Smooth muscle cell (in vitro differentiated cells): ENCODE measurements at regions not wholly inside any gene's neighbourhood (a gene's known extent, or its start where the extent isn't known, plus 50 kb on each side); places are given as distances from the start of the nearest gene placed in this dataset. TPM values are rescaled to one million over a fixed set of nuclear protein-coding genes. Genes with fewer than 3 reads are reported as not detected.

Experiments used
- DNase-seq: peaks from one replicate; lab custom pipeline; 2025; ENCODE audit not compliant: unreplicated experiment; lab: John Stamatoyannopoulos, UW
- H2AFZ ChIP-seq: fragments of 200-600 bp; sonication (generic); 2 replicates; pipeline ENCODE4 v1.6.0; 2016; ENCODE audit warnings: antibody characterized with exemption, low read depth, mild to moderate bottlenecking
- H3F3A ChIP-seq: fragments of 200-600 bp; sonication (generic); 2 replicates; pipeline ENCODE4 v1.6.0; 2017; ENCODE audit warnings: antibody characterized with exemption, low read depth
- H3K27ac ChIP-seq: fragments of 200-600 bp; sonication (generic); 2 replicates; pipeline ENCODE4 v1.5.1; 2016; ENCODE audit warnings: low read depth, mild to moderate bottlenecking
- H3K27me3 ChIP-seq: fragments of 200-600 bp; sonication (generic); 2 replicates; pipeline ENCODE4 v1.6.1; 2016; ENCODE audit warnings: low read depth, mild to moderate bottlenecking
- H3K36me3 ChIP-seq: fragments of 200-600 bp; sonication (generic); 2 replicates; pipeline ENCODE4 v1.5.1; 2016; ENCODE audit warnings: low read depth
- H3K4me1 ChIP-seq: fragments of 200-600 bp; sonication (generic); 2 replicates; pipeline ENCODE4 v1.5.1; 2016; ENCODE audit warnings: low read depth
- H3K4me2 ChIP-seq: fragments of 200-600 bp; sonication (generic); 2 replicates; pipeline ENCODE4 v1.6.0; 2016; ENCODE audit warnings: mild to moderate bottlenecking
- H3K4me3 ChIP-seq: fragments of 200-600 bp; sonication (generic); 2 replicates; pipeline ENCODE4 v1.5.1; 2016; ENCODE audit warnings: mild to moderate bottlenecking
- H3K79me2 ChIP-seq: fragments of 200-600 bp; sonication (generic); 2 replicates; pipeline ENCODE4 v1.6.0; 2016; ENCODE audit warnings: low read depth, mild to moderate bottlenecking
- H3K9ac ChIP-seq: fragments of 200-600 bp; sonication (generic); 2 replicates; pipeline ENCODE4 v1.6.0; 2016; ENCODE audit warnings: low read depth
- H3K9me3 ChIP-seq: fragments of 200-600 bp; sonication (generic); replicated peaks from 2 replicates; pipeline ENCODE4 v1.5.1; 2016; ENCODE audit warnings: low read depth
- H4K20me1 ChIP-seq: fragments of 200-600 bp; sonication (generic); 2 replicates; pipeline ENCODE4 v1.6.0; 2016; ENCODE audit warnings: low read depth
- WGBS: methylation state at CpG from one replicate; pipeline ENCODE4 v1.1.7; 2016; ENCODE audit warnings: low lambda C conversion rate; 5-methylcytosine and 5-hydroxymethylcytosine counted together
- microRNA-seq: library from miRNA; unstranded; fragments of <30 nt; microRNA quantifications from one replicate; pipeline ENCODE4, GENCODE V29; 2016; ENCODE audit warnings: borderline number of aligned reads
- small RNA-seq: library from RNA; depleted of rRNA; stranded (forward); fragments of <200 nt; gene quantifications from one replicate; pipeline ENCODE3, GENCODE V24; 2014
- TF ChIP-seq, protein P1 (sequence below): fragments of 200-600 bp; sonication (generic); IDR thresholded peaks from 2 replicates; pipeline ENCODE4 v1.5.1; 2017; ENCODE audit warnings: borderline replicate concordance, mild to moderate bottlenecking, antibody characterized with exemption; ENCODE audit not compliant: insufficient read depth, poor library complexity, severe bottlenecking

GRCh38 chr12:98465505-98465904 is 49.9 kb upstream of the TMPO start:
- H3K4me3 ChIP-seq = no peak overlapping the region
- TF ChIP-seq, protein P1, sequence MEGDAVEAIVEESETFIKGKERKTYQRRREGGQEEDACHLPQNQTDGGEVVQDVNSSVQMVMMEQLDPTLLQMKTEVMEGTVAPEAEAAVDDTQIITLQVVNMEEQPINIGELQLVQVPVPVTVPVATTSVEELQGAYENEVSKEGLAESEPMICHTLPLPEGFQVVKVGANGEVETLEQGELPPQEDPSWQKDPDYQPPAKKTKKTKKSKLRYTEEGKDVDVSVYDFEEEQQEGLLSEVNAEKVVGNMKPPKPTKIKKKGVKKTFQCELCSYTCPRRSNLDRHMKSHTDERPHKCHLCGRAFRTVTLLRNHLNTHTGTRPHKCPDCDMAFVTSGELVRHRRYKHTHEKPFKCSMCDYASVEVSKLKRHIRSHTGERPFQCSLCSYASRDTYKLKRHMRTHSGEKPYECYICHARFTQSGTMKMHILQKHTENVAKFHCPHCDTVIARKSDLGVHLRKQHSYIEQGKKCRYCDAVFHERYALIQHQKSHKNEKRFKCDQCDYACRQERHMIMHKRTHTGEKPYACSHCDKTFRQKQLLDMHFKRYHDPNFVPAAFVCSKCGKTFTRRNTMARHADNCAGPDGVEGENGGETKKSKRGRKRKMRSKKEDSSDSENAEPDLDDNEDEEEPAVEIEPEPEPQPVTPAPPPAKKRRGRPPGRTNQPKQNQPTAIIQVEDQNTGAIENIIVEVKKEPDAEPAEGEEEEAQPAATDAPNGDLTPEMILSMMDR = no peak
- no peaks in the 10 kb centered on the region for H3K27me3 ChIP-seq
- DNase-seq = no peak
- 88% methylated on average over 1 of the region's 1 CpG for WGBS
- H3K9ac ChIP-seq = no peak overlapping the region
- peaks cover 3% of the 10 kb centered on the region for H3K4me1 ChIP-seq
- H3K9me3 ChIP-seq = no peaks in the 10 kb centered on the region
- H3K4me2 ChIP-seq = no peak overlapping the region
- H4K20me1 ChIP-seq = no peaks in the 10 kb centered on the region
- no peaks in the 10 kb centered on the region for H3K36me3 ChIP-seq
- H2AFZ ChIP-seq = no peak overlapping the region
- no peaks in the 10 kb centered on the region for H3K79me2 ChIP-seq
- peak overlapping the region; percentile 49 for H3K27ac ChIP-seq
- H3F3A ChIP-seq = no peaks in the 10 kb centered on the region

Small RNAs in the stretch of these regions (microRNA-seq; reads per million reads assigned to microRNA genes)
- gene MIR4303 (not detected), gene MIR4495 (not detected)

Small RNAs in the stretch of these regions (small RNA-seq; reads per million reads assigned to genes)
- gene AC018659.1 (not detected), gene MIR4303 (not detected), gene MIR4495 (not detected), gene RNU4-41P (not detected), gene RNU6-36P (not detected)
